HG03175 (cell line): ENCODE measurements at regions not wholly inside any gene's neighbourhood (a gene's known extent, or its start where the extent isn't known, plus 50 kb on each side); places are given as distances from the start of the nearest gene placed in this dataset.
"Not testable (repeated sequence)": the region's sequence is repeated elsewhere in the genome, so short reads cannot be mapped to it uniquely, and the experiment has no call there.

ENCODE experiments used
- ATAC-seq: cut with Tn5 transposase; IDR thresholded peaks from one replicate; pipeline ENCODE4 v1.9.1; 2021; ENCODE audit warnings: mild to moderate bottlenecking, moderate library complexity; ENCODE audit not compliant: unreplicated experiment

DNA sequence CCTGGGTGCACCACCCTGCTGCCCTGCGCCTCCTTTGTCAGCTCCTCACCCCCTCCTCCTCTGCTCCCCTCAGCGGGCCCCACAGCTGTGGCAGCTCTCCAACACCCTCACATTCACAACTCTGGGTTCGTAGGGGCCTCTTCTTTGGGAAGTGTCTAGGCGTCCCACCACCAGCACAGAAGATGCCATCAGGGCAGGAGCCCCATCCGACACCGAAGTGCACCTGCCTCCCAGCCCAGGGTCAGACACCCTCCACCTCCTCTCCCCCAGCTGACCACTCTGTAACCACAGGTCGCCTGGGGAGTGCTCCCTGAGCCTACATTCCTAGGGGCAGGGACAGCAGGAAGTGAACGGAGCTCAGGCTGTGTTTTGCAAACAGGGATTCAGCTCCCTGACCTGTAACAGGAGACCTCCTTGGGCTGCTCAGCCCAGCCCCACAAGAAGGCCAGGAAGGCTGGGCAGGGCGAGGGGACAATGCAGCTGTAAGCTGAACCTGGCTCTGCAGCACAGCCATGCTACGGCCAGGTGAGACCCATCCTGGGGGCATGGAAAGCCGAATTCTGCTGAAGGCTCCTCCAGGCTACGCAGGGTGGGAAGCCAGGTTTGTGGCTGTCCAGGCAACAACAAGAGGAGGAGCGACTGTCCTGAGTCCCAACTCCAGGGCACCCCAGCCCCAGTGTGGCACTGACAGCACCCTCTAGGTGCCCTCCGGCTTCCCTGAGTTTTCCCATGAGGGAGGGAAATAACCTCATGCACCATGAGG, 269.0 kb downstream of the GOLGA6L6 start:
- ATAC-seq, result no peak

DNA sequence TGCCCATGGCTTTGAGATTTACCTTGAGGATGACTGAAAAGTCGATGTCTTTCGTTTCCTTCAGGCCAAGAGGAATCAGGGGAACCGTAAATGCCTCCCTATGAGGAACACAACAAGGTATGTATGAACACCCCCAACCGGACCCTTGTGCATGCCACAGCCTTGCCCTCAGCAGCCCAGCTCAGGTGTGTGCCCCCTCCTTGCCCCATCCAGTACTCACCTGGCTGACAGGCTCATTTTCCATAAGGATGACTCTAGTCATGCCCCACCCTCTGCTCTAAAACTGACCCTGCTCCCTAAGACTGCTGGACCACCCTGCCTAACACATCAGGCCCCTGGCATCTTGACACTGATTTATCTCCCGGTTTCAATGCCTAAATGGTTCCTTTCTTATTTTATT, 270.0 kb downstream of the GOLGA6L6 start:
- ATAC-seq, result no peak

DNA sequence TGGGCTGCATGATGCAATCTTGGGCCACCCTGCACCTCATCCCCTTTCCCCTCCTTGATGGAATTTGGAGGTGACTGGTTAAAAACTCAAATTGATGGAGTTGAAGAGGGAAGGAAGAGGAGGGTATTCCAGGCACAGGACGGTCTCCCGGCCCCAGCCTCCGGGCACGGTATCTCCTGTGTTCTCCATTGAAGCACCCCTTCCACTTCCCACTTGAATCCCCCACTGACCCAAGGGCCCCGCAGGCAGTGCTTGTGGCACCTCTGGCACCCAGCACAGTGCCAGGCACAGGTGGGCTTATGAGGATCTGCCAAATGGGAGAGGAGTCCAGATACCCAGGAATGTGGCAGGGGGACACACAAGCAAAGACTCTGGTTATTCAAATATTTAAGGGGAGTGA, 271.6 kb downstream of the GOLGA6L6 start:
- not testable (repeated sequence) for ATAC-seq

DNA sequence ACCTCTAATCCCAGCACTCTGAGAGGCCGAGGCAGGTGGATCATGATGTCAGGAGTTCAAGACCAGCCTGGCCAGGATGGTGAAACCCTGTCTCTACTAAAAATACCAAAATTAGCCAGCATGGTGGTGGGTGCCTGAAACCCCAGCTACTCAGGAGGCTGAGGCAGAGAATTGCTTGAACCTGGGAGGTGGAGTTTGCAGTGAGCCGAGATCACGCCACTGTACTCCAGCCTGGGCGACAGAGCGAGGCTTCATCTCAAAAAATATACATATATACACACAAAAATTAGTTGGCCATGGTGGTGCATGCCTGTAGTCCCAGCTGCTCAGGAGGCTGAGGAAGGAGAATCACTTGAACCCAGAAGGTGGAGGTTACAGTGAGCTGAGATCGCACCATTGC, 273.6 kb downstream of the GOLGA6L6 start:
- ATAC-seq, result not testable (repeated sequence)

DNA sequence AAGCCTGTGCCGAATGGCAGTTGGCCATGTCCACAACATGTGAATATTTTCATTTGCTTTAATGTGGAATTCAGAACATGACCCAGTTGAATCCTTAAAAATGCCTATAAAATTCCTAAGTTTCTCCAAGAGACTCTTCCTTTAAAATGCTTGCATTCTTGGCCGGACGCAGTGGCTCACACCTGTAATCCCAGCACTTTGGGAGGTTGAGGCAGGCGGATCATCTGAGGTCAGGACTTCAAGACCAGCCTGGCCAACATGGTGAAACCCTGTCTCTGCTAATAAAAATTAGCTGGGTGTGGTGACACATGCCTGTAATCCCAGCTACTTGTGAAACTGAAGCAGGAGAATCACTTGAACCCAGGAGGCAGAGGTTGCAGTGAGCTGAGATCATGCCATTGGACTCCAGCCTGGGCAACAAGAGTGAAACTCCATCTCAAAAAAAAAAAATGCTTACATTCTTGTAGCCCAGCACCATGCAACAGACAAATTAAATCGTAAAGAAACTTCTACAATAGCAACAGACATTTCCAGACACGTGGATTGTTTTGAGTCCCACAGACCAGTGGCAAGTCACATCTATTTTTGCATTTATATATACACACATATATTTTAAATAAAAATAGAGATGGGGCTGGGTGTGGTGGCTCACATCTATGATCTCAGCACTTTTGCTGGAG, 274.4 kb downstream of the GOLGA6L6 start:
- not testable (repeated sequence) for ATAC-seq

DNA sequence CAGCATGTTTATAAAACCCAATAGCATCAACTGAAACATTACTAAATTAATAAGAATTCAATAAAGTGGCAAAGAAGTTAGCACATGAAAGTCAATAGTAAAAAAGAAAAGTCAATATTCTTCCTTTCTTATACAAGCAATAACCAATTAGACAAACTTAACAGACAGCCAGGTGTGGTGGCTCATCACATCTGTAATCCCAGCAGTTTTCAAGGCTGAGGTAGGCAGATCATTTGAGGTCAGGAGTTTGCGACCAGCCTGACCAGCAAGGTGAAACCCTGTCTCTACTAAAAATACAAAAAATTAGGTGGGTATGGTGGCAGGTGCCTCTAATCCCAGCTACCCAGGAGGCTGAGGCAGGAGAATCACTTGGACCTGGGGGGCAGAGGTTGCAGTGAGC, 275.9 kb downstream of the GOLGA6L6 start:
- ATAC-seq, result not testable (repeated sequence)

DNA sequence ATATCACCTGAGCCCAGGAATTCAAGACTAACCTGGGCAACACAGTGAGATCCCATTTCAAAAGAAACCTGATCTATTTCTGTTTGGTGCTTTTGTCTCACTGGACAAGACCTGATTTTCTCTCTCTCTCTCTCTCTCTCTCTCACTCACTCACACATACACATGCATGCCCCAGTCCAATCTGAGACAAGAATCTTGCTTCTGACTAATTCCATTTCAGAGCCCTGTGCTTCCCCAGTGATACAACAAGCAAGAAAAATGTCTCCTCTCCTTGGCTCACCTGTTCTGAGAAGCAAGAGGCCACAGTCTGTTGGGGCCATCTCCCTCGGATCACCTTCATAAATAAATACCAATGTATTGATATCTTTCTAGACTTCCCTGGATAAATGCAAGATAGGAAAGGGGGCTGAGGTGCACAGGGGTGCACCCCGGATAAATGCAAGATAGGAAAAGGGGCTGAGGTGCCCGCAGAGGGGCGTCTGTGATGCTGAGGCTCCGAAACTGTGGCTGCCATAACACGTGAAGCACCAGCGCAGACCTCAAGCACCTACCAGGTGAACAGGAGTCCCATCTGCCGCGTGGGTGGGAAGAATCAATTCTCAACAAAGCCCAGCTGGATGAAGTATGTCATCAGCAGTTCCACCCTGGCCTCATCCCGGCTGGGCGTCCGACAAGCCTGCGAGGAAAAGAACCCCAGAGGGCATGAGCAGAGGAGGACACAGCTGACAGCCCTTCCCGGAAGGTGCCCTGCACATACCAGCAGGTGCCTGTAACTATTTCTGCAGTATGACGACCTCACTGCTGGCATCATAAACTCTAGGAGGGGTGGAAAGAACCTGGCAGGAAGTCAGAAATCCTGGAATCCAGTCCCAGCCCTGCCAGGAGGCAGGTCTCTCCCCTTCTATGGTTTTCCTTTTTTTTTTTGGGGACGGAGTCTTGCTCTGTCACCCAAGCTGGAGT, 280.0 kb downstream of the GOLGA6L6 start:
- ATAC-seq, result not testable (repeated sequence)

DNA sequence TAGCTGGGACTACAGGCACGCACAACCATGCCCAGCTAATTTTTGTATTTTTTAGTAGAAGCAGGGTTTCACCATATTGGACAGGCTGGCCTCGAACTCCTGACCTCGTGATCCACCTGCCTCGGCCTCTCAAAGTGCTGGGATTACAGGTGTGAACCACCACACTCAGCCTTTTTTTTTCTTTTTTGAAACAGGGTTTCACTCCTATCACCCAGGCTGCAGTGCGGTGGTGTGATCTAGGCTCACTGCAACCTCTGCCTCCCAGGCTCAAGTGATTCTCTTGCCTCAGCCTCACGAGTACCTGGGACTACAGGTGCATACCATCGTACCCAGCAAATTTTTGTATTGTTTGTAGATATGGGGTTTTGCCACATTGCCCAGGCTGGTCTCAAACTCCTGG, 280.9 kb downstream of the GOLGA6L6 start:
- ATAC-seq, result not testable (repeated sequence)

DNA sequence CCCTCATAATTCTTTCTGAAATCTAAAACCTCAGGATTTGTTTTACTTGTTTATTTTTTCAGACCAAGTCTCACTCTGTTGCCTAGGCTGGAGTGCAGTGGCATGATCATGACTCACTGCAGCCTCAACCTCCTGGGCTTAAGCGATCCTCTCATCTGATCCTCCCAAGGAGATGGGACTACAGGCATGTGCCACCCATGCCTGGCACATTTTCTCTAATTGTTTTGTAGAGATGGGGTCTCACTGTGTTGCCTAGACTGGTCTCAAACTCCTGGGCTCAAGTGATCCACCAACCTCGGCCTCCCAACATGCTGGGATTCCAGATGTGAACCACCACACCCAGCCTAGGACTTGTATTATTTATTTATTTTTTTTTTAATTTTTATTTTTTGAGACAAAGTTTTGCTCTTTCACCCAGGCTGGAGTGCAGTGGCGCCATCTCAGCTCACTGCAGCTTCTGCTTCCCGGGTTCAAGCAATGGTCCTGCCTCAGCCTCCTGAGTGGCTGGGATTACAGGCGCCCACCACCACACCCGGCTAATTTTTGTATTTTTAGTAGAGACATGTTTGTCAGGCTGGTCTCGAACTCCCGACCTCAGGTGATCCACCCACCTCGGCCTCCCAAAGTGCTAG, 281.9 kb downstream of the GOLGA6L6 start:
- not testable (repeated sequence) for ATAC-seq

DNA sequence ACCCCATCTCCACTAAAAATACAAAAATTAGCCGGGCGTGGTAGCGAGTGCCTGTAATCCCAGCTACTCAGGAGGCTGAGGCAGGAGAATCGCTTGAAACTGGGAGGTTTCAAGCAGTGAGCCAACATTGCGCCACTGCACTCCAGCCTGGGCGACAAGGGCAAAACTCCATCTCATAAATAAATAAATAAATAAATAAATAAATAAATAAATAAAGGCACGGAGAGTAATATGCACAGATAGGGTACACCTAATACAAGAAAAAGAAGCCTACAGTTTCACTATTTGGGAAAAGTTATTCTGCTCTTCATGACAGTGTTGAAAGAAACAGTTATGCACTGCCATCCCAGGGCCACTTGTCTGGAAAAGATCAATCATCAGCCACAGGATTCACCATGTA, 285.2 kb downstream of the GOLGA6L6 start:
- not testable (repeated sequence) for ATAC-seq

DNA sequence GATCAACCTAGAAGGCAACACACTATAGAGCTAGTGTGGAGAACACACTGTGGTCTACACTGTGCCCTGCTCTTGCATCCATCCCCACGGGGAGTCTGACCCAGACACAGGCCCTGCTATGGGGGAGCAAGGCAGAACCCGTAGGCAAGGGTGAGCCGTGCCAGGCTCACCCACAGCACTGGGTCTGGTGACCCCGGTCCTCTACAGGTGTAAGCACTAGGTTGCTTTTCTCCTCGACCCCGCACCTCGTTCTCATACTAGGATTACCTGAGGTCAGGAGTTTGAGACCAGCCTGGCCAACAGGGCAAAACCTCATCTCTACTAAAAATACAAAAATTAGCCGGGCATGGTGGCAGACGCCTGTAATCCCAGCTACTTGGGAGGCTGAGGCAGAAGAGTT, 286.0 kb downstream of the GOLGA6L6 start:
- ATAC-seq, result not testable (repeated sequence)

DNA sequence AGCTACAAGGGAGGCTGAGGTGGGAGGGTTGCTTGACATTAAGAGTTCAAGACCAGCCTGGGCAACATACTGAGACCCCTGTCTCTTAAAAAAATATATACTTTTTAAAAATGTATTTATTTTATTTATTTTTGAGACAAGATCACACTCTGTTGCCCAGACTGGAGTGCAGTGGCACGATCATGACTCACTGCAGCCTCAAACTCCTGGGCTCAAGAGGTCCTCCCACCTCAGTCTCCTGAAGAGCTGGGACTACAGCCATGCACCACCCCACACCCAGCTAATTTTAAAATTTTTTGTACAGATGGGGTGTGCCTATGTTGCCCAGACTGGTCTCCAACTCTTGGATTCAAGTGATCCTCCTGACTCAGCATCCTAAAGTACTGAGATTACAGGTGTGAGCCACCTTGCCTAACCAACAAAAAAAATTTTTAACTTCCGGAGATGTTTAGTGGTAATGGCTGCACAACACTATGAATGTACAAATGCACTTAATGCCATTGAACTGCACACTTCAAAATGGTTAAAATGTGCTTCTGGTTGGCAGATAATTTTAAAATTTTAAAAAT, 288.5 kb downstream of the GOLGA6L6 start:
- ATAC-seq, result not testable (repeated sequence)

DNA sequence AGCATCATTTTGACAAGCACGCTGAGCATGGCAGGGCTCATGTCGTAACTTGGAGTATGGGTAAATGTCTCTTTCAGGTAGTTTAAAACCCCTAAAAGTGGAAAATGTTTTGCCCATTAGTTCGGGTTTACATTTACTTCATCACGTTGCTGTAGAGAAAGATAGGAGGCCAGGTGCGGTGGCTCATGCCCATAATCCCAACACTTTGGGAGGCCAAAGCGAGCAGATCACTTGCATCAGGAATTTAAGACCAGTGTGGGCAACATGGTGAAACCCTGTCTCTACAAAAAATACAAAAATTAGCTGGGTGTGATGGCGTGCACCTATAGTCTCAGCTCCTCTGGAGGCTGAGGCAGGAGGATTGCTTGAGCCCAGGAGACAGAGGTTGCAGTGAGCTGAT, 289.6 kb downstream of the GOLGA6L6 start:
- ATAC-seq, result not testable (repeated sequence)

DNA sequence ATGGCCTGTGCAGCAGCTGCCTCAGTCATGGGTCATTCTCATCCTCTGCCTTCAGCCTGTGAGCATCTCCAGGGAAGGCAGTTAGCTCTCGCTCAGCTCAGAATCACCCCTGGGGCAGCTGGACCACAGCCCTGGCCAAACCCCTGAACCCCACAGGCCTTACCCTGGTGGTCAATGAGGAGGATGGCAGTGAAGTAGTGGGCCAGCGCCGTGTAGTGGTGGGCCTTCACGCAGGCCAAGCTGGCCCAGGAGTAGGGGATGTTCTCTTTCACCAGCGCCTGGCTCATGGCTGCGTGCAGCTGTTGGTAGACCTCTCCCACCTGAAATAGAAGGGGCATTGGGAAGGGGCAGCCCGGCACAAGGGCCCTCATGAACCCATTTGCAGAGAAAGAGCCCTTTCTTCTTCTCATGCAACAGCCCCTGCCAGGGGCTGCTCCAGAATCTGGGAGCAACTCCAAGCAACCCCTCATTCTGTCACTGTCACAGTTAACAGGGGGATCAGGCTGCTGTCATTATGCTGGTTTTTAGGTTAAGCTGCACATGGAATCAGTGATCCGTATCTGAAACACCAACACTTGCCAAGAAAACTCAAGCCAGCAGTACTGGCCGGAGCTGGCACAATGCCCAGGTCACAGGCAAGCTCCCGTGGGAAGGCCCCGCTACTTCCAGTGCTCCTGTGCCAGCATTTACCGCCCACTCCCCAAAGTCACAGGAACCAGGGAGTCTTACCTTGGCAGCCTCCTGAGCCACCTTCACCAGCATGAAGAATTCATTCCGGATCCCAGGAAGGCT, 290.2 kb downstream of the GOLGA6L6 start:
- ATAC-seq, result not testable (repeated sequence)

DNA sequence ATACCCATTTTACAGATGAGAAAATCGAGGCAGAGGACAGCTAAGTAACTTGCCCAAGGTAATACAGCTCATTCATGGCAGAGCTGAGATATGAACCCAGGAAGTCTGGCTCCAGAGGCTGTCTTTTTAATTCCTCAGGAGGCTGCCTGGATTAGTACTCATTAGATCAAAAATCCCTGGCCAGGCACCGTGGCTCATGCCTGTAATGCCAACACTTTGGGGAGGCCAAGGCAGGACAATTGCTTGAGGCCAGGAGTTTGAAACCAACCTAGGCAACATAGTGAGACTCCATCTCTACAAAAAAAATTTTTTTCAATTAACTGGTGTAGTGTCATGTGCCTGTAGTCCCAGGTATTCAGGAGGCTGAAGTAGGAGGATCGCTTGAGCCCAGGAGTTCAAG, 291.4 kb downstream of the GOLGA6L6 start:
- not testable (repeated sequence) for ATAC-seq

DNA sequence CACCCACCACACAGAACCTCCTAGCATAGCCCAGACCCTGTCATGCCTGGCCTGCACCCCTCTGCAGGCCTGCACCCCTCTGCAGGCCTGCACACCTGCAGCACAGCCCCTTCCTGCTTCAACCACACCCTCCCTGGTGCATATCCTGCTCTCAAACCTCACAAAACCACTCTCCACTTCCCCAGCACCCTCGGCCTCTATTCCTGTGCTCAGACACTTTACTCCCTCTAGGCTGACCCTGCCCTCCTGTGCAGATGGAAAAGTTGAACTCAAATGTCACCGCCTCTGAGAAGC, 292.0 kb downstream of the GOLGA6L6 start:
- not testable (repeated sequence) for ATAC-seq

DNA sequence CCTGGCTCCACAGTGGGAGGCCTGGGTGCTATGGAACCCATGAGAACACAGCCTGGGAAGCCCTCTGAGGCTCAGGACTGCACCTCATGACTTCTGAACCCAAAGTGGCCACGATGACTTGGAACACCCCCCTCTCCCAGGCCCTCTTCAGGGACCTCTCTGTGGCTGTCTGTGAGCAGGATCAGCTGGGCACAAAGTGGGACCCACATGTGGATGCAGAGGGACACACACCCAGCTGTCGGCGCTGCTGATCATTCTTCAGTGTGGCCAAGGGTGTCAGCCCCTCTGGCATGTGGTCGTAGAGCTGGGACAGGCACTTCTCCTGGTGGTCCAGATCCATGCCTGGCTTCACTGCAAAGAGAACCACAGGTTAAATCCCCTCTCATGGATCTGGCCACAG, 293.2 kb downstream of the GOLGA6L6 start:
- not testable (repeated sequence) for ATAC-seq

DNA sequence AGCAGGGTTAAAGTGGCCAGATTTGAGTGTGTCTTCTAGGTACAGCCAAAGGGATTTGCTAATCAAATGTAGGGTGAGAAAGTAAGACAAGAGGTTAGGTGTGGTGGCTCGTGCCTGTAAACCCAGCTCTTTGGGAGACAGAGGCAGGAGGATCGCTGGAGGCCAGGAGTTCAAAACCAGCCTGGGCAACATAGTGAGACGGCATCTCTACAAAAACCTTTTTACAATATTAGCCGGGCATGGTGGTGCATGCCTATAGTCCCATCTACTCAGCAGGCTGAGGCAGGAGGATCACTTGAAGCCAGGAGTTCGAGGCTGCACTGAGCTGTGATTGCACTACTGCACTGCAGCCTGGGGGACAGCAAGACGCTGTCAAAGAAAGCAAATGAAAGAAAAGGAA, 294.5 kb downstream of the GOLGA6L6 start:
- ATAC-seq, result not testable (repeated sequence)

DNA sequence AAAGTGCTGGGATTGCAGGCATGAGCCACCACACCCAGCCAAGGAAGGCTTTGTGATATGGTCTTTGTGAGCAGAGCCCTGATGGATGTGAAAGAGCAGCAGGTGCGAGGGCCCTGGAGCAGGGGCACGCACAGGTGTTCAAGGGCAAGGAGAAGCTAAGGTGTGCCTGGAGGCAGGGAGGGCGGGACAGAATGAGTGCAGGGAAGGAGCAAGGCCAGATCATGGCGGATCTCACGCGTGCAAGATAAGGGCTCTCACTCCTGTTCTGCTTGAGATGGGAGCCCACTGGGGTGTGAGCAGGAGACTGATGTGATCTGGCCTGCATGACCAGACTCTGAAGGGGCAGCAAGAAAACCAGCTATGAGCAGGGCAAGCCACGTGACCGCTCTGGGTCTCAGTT, 295.0 kb downstream of the GOLGA6L6 start:
- not testable (repeated sequence) for ATAC-seq

DNA sequence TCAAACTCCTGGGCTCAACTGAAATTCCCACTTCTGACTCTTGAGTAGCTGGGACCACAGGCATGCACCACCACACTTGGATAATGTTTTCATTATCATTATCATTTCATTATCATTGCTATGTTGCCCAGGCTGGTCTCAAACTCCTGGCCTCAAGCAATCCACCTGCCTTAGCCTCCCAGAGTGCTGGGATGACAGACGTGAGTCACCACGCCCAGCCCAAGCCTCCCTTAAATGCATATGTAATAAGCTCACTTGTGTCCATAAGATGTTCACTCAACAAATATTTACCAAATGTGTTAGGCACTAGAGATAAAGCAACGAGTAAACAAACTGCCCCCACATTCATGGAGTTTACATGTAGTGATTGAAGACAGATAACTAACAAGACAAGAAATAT, 295.7 kb downstream of the GOLGA6L6 start:
- ATAC-seq, result not testable (repeated sequence)
